Keratinocyte (primary cell): ENCODE measurements at regions not wholly inside any gene's neighbourhood (a gene's known extent, or its start where the extent isn't known, plus 50 kb on each side); places are given as distances from the start of the nearest gene placed in this dataset.

ENCODE experiments used
- CTCF ChIP-seq, 3 experiments: IDR thresholded peaks in 1 of 3; conservative IDR thresholded peaks in 1 of 3; optimal IDR thresholded peaks in 1 of 3; 2 replicates in 2 of 3; 3 replicates in 1 of 3; pipeline versions ENCODE3 to v1.5.1; 2011; ENCODE audit warnings: low read length in 3 of 3, mild to moderate bottlenecking in 3 of 3, moderate library complexity in 2 of 3, control low read depth in 1 of 3, inconsistent platforms in 1 of 3; ENCODE audit not compliant: insufficient read depth in 2 of 3; ENCODE audit errors: extremely low read depth in 1 of 3
- EZH2 ChIP-seq: IDR thresholded peaks from one replicate; pipeline ENCODE4 v1.6.1; 2012; ENCODE audit warnings: inconsistent platforms, mild to moderate bottlenecking, low read length, moderate library complexity

- TF ChIP-seq CTCF (optimal IDR thresholded peaks at IDR 0.05 in 1 of 3, IDR thresholded peaks at IDR 0.05 in 1 of 3, conservative IDR thresholded peaks at IDR 0.05 in 1 of 3; ENCODE audit: extremely low read depth in 1 of 3, insufficient read depth in 2 of 3, low read length in 3 of 3), result no peak
- TF ChIP-seq EZH2, result no peak
Measured at GRCh38 chr18:47716632-47717185, 213.8 kb downstream of the SMAD2 start.
